ENCODE measurements at regions not wholly inside any gene's neighbourhood (a gene's known extent, or its start where the extent isn't known, plus 50 kb on each side); places are given as distances from the start of the nearest gene placed in this dataset.

DNA sequence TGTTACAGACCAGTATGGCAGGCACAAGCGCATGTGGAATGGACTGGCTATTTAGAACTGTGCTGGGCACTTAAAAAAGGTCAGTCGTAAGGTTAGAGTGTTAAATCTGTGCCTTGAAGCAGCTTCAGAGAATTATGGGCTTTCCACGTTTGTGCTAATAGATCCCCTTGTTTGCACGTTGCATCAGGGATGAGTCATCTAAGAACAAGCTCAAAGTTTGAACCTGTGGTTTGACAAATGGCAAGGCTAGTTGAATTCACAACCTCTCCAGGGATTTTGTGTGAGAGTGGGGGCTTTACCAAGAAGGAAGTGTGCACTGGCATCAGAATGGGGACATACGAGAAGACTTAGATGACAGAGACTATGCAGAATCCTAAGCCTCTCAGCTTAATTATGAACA, 249.6 kb downstream of the IRX1 start:
- in situ Hi-C loops (cut with HindIII; ENCODE audit: low pct_unique_long_range_greater_than_20kb, low sequenced_read_pairs): no loop called here
- DNase-seq (ENCODE audit: low read depth): no peak

GRCh38 chr5:3852161-3852916, 256.7 kb downstream of the IRX1 start:
- in situ Hi-C loops (cut with HindIII; ENCODE audit: low pct_unique_long_range_greater_than_20kb, low sequenced_read_pairs): no loop called here
- DNase-seq (ENCODE audit: low read depth): no peak

DNA sequence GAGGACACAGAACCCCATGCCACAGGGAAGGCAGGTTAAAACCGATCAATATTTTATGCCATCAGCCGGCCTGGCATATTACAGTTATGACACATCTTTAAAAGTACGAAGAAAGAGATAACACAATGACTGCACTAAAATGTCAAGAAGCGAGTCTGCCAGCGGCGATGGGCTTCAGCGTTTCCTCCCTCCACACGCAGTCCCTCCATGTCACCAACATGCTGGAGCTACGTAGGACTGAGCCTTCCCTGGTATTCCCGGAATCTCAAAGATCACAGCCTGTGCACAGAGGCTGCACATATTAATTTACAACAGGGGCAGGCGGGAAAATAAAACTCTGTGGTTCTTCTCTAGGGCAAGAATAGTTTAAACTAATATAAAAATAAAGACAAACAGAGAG, 257.7 kb downstream of the IRX1 start:
- in situ Hi-C loops (cut with HindIII; ENCODE audit: low pct_unique_long_range_greater_than_20kb, low sequenced_read_pairs): no loop called here
- DNase-seq (ENCODE audit: low read depth): no peak

- DNase-seq (ENCODE audit: low read depth): no peak
- in situ Hi-C loops (cut with HindIII; ENCODE audit: low pct_unique_long_range_greater_than_20kb, low sequenced_read_pairs): no loop called here
Measured at GRCh38 chr5:3854188-3854821, 258.7 kb downstream of the IRX1 start.

DNA sequence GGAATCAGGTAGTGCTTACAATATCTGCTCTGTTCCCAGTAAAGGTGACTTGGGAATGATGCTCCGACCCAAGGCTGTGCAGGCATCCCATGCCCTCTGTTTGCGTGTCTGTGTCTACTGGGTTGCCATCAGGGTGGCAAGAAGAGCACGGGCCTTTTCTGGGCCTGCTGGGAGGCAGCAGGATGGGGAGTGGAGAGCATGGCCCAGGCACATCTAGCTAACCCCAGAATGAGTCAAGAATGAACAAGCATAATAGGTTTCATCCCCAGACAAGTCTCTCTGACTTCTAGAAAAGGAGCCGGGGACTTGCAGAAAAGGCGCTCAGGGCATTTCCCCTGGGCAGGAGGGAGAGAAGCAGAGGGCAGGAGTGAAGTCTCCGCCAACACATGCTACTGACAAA, 260.4 kb downstream of the IRX1 start:
- in situ Hi-C loops (cut with HindIII; ENCODE audit: low pct_unique_long_range_greater_than_20kb, low sequenced_read_pairs): no loop called here
- DNase-seq (ENCODE audit: low read depth): no peak

- in situ Hi-C loops (cut with HindIII; ENCODE audit: low pct_unique_long_range_greater_than_20kb, low sequenced_read_pairs): no loop called here
- no peak for DNase-seq (ENCODE audit: low read depth)
Measured at GRCh38 chr5:3858524-3858923, 262.9 kb downstream of the IRX1 start.

DNA sequence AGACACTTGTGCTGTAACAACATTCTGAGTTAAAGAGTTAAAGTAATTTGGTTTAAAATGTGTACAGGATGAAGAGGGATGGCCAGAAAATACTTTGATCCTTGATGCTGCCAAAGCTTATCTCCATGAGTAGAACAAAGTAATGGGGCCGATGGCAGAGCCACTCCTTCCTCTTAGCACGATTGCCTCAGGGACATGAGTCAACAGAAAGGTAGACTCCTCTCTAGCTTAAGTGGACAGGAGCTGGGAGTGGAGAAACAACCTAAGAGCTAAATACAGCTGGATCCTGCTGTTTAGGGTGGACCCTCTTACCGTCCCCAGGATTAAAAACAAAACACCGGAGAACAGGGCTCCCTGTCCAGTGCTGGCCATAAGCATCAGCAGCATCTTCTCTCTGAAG, 267.3 kb downstream of the IRX1 start:
- no peak for DNase-seq (ENCODE audit: low read depth)
- in situ Hi-C loops (cut with HindIII; ENCODE audit: low pct_unique_long_range_greater_than_20kb, low sequenced_read_pairs): no loop called here

DNA sequence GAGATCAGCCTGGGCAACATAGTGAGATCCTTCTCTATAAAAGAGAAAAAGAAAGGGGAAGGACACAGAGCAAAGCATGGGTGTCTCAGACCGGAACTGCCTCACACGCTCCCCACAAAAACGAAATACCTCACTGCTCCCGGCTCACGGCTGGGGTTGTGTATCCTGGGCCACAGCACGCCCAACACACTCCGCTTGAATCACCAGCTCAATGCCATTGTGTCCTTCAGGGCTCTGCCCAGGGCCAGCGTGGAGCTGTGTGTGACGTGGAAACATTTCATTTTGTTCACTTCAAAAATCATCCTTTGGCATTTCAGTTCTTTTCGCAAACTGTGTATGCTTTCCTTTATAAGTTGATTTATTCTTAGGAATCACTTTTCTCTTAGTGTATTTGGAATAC, 279.5 kb downstream of the IRX1 start:
- no peak for DNase-seq (ENCODE audit: low read depth)
- in situ Hi-C loops (cut with HindIII; ENCODE audit: low pct_unique_long_range_greater_than_20kb, low sequenced_read_pairs): no loop called here

- DNase-seq (ENCODE audit: low read depth): no peak
- in situ Hi-C loops (cut with HindIII; ENCODE audit: low pct_unique_long_range_greater_than_20kb, low sequenced_read_pairs): no loop called here
Measured at GRCh38 chr5:3878267-3878666, 282.6 kb downstream of the IRX1 start.

DNA sequence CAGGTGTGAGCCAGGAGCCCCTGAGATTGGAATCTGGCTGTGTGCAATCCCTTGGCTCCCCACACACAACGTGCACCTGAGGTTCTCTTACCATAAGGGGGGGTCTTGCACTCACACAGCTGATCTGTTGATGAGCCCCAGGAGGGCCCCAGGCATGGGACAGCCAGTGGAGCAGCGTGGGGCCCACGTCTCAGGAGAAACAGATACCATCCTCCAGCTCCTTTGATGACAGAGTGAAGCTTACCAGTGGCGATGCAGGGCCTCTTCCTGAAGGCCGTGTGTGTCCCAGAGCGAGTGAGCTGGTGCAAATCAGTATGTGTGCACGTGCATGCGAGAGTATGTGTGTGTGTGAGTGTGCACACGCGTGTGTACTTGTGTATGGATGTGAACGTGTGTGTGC, 287.4 kb downstream of the IRX1 start:
- no peak for DNase-seq (ENCODE audit: low read depth)
- in situ Hi-C loops (cut with HindIII; ENCODE audit: low pct_unique_long_range_greater_than_20kb, low sequenced_read_pairs): no loop called here

GRCh38 chr5:3886524-3887451, 291.2 kb downstream of the IRX1 start:
- in situ Hi-C loops (cut with HindIII; ENCODE audit: low pct_unique_long_range_greater_than_20kb, low sequenced_read_pairs): no loop called here
- peak; percentile 29 for DNase-seq (ENCODE audit: low read depth)

- in situ Hi-C loops (cut with HindIII; ENCODE audit: low pct_unique_long_range_greater_than_20kb, low sequenced_read_pairs): no loop called here
- DNase-seq (ENCODE audit: low read depth): no peak
Measured at GRCh38 chr5:3888310-3888709, 292.7 kb downstream of the IRX1 start.

- in situ Hi-C loops (cut with HindIII; ENCODE audit: low pct_unique_long_range_greater_than_20kb, low sequenced_read_pairs): no loop called here
- no peak for DNase-seq (ENCODE audit: low read depth)
Measured at GRCh38 chr5:3889412-3890142, 293.9 kb downstream of the IRX1 start.

DNA sequence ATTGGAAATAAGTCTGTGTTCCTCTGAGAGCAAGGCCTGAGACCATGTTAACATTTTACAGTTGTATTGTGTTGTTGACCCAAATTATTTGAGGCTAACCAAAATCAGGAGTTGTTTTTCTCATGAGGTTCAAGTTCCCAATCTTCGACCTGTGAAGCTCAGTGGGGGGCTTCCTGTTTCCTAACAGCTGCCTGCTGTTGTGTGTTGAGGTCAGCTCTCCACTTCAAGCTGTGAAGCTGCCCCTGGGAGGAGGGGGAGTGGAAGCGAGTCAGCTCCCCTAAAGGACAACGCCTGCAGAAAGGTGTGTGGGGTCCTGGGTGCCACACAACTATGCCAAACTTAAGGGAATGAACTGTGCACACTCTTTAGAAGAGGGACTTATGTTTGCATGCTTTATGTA, 295.5 kb downstream of the IRX1 start:
- no peak for DNase-seq (ENCODE audit: low read depth)
- in situ Hi-C loops (cut with HindIII; ENCODE audit: low pct_unique_long_range_greater_than_20kb, low sequenced_read_pairs): no loop called here

DNA sequence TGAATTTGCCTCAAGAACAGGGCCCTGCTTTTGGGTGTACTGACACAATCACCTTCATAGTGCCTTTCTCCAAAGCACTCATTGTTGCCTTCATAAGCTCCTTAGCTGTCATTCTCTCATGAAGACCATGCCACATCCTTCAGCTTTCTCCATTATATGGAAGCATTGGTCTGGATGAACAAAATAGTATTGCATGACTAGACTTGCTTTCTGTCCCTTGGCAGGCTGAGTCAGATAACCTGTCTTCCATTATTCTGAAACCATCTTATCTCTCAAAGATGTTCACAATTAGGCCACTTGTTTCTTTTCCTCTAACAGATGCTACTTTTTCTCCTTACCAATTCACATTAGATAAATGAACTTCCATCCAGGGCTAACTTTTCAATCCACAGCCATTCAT, 297.9 kb downstream of the IRX1 start:
- in situ Hi-C loops (cut with HindIII; ENCODE audit: low pct_unique_long_range_greater_than_20kb, low sequenced_read_pairs): no loop called here
- no peak for DNase-seq (ENCODE audit: low read depth)

DNA sequence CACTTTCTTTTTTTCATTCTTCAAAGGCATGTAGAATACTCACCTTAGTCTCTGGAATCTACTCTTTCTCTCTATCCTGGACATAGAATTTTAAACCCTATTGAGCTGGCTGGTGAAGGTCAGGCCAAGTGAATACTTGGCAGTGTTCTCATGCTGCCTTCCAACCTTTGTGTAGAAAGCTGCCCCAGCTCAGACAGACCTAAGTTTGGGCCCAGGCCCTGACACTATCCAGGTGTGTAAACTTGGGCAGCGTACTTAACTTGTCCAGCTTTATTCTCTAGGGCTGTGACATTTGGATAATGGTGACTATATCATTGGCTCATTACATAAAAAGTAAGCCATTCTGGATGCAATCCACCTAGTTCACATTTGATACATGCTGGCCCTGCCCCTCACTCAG, 298.3 kb downstream of the IRX1 start:
- in situ Hi-C loops (cut with HindIII; ENCODE audit: low pct_unique_long_range_greater_than_20kb, low sequenced_read_pairs): no loop called here
- no peak for DNase-seq (ENCODE audit: low read depth)

DNA sequence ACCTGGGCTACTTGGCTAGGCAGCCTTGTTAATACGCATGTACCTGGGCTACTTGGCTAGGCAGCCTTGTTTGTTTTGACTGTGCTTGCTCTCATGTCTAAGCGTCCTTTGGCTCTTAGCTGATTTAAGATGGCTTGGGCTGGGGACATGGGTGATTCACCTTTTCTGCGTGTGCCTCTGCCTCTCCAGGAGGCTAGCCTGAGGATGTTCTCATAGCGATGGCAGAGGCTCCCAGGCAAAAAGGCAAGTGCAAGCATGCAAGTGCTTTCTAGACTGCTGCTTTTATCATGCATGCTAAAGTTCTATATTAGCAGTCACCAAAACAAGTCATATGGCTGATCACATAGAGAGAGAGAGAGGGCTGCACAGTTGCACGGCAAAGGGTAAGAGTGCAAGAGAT, 300.5 kb downstream of the IRX1 start:
- DNase-seq (ENCODE audit: low read depth): no peak
- in situ Hi-C loops (cut with HindIII; ENCODE audit: low pct_unique_long_range_greater_than_20kb, low sequenced_read_pairs): no loop called here

- in situ Hi-C loops (cut with HindIII; ENCODE audit: low pct_unique_long_range_greater_than_20kb, low sequenced_read_pairs): no loop called here
- DNase-seq (ENCODE audit: low read depth): no peak
Measured at GRCh38 chr5:3899093-3899492, 303.5 kb downstream of the IRX1 start.

- in situ Hi-C loops (cut with HindIII; ENCODE audit: low pct_unique_long_range_greater_than_20kb, low sequenced_read_pairs): no loop called here
- no peak for DNase-seq (ENCODE audit: low read depth)
Measured at GRCh38 chr5:3904584-3904983, 309.0 kb downstream of the IRX1 start.
